NOMO-1 (cell line): ENCODE measurements at regions not wholly inside any gene's neighbourhood (a gene's known extent, or its start where the extent isn't known, plus 50 kb on each side); places are given as distances from the start of the nearest gene placed in this dataset.

Experiments used
- DNase-seq, 2 experiments: peaks; one replicate each; lab custom pipeline; 2025; ENCODE audit not compliant: unreplicated experiment in 2 of 2; lab: John Stamatoyannopoulos, UW

GRCh38 chr1:221940631-221941030 lies 198.7 kb upstream of the DUSP10 start:
- no peak for DNase-seq

DNA sequence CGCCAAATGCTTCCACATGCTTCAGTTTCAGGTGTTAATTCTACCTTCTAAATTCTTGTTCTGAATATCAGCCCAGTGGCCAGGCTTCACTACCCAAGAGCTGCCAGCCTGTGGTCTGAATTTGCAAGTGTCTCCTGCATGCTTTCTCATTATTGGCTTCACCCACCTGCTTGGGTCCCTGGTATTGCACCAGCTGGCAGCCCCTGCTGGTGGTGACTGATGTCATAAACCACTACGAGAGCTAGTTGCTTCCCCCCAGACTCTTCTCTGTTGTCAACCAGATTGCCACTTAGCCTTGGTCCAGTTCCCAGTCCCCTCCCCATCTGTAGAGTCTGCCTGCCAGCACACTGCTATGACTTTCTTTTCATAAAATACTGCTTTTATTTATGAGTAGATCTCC lies 197.7 kb upstream of the DUSP10 start:
- DNase-seq: no peak

- no peak for DNase-seq
Measured at GRCh38 chr1:221937155-221937953, 195.5 kb upstream of the DUSP10 start.

DNA sequence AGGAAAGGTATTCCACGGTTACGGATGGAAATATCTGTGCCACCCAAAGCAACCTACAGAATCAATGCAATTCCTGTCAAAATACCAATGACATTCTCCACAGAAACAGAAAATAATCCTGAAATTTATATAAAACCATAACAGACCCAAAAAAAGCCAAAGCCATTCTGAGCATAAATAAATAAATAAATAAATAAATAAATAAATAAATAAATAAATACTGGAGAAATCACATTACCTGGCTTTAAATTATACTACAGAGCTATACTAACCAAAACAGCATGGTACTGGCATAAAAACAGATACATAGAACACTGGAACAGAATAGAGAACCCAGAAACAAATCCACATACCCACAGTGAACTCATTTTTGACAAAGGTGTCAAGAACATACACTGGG lies 191.9 kb upstream of the DUSP10 start:
- no peak for DNase-seq

DNA sequence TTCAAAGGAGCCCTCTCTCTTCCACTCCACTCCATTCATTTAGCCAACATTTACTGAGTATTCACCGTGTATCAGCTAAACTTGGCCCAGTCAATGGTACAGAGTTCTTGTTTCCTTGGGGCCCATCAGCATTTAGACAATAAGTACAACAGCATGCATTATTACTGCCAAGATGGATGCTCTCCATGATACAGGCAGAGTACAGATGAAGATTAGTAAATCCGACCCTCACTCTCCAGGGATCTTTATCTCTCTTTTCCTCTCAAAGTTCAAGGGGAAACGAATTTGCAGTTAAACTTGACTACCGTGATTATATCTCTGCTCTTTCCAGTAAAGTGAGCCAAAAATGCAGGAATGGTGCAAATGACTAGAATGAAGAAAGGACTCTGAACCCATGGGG lies 184.6 kb upstream of the DUSP10 start:
- no peak for DNase-seq

DNA sequence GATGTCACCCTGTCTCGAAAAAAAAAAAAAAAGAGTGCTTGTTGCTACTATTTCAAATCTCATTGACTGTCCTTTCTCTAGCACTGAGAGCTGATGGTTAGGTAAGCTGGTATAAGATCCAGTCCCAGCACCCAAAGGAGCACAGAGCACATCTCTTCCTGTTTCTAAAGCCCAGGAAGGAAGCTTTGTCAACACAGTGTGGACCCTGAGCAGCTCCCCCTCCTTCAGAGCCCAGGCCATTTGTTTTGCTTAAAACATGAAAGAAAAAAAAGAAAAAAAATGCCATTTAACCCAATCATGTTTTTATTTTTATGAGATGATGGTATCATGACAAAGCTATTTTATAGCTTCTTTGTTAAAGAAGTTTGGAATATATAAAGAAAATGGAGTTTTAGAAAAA lies 184.1 kb upstream of the DUSP10 start:
- DNase-seq: no peak

- no peak for DNase-seq
Measured at GRCh38 chr1:221923929-221924598, 182.2 kb upstream of the DUSP10 start.

GRCh38 chr1:221921936-221922335 lies 180.0 kb upstream of the DUSP10 start:
- no peak for DNase-seq

- no peak for DNase-seq
Measured at GRCh38 chr1:221919743-221920142, 177.9 kb upstream of the DUSP10 start.

DNA sequence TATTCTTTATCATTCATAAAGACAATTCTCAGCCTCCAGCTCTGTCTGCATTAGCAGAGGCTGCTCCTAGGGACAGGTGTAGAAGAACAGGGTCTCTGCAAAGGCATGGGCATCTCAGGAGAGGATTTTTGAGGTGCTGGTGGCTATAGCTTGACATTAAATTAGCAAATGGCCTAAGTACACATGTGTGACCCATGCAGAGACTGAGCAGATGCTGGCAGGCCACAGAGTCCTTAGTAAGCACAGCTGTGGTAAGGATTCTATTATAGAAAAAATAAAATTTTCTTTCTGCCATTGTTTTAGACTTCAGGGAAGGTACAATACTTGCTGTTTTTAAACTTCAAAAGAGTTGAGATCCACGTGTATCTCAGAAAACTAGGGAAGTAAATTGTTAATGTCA lies 177.5 kb upstream of the DUSP10 start:
- no peak for DNase-seq

DNA sequence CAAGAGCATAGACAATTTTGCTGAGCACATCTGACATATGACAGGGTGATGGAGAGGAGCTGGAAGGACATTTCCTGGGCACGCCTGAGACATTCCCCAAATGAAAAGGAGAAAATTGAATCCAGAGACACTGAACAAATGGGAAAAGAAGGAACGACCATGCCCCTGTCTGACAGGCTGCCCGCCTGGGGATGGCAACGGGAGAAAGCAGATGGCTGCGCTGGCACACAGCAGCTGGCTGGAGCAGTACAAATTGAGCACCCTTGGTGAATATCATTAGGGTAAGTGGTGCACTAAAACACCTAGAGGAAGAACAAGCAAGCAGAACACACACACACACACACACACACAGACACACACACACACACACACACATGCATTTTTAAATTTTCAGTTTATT lies 174.3 kb upstream of the DUSP10 start:
- no peak for DNase-seq

- no peak for DNase-seq
Measured at GRCh38 chr1:221915764-221916163, 173.9 kb upstream of the DUSP10 start.

DNA sequence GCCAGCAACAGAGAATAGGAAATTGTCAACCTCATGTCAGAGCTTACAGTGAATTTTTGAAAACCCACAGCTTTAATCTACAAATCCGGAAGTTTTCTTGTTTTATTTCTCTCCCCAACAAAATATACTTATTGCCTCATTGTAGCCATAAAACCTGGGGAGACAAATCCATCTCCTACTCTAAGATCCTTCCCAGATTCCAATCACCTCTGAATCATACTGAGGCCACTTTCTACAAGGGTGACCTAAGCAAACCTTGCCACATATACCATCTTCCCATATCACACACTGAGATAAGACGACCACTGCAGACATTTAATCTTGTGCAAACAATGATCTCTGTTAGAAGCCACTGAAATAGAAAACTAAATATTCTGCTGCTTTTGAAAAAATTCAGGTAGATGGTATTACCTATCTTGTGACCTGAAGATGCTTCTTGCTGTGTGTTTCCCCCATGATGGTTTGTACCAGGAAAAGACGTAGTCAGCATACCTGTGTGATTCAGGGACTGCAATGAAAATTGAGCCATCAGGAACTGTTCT lies 171.5 kb upstream of the DUSP10 start:
- DNase-seq: no peak

- no peak for DNase-seq
Measured at GRCh38 chr1:221912230-221912629, 170.3 kb upstream of the DUSP10 start.

DNA sequence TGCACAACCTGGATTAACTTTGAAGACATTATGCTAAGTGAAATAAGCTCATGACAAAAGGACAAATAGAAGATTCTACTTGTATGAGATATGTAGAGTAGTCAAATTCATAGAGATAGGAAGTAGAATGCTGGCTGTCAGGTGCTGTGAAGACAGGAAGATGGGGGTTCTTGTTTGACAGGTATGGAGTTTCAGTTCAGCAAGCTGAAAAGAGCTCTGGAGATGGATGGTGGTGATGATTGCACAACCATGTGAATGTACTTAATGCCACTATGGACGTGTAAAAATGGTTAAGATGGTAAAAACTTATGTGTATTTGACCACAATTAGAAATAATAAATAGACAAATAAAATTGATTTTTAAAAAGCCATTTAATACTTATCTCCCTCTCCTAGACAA lies 169.8 kb upstream of the DUSP10 start:
- DNase-seq: no peak

DNA sequence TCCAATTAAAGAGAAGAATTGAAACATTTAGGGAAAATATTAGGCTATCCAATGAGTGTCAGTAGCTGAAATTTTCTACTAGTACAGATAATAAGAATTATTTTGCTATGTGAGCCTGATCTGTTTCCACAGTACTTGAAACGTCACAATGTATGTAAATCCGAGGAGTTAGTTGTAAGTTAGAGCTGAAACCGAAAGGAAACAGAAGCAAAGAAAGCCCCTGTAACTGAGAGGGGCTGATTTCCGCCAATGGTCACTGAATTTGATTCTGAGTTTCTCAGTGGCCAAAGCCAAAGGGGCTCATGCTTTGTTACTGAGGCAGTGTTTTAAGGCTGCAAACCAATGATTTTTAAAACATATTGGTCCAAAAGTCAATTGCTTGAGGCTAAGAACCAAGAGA lies 168.3 kb upstream of the DUSP10 start:
- DNase-seq: no peak

DNA sequence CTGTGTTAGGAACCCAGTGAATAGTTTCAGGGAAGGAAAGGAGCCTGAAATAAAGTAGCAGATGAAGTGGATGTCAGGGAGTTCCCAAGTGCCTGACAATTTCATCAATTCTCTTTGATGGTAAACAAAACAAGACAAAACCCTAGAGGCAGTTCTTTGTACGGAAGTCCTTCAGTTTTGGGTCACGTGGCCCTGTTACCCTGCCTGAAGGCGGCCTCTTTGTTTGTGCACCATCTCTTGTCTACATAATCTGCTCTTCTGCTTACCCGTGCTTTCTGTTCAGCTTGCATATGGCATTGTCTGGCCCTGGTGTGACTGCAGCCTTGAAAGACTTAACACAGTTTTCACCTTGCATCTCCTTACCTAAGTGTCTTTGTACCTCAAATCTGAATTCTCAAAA lies 166.7 kb upstream of the DUSP10 start:
- DNase-seq: no peak

GRCh38 chr1:221907166-221907932 lies 165.5 kb upstream of the DUSP10 start:
- no peak for DNase-seq

DNA sequence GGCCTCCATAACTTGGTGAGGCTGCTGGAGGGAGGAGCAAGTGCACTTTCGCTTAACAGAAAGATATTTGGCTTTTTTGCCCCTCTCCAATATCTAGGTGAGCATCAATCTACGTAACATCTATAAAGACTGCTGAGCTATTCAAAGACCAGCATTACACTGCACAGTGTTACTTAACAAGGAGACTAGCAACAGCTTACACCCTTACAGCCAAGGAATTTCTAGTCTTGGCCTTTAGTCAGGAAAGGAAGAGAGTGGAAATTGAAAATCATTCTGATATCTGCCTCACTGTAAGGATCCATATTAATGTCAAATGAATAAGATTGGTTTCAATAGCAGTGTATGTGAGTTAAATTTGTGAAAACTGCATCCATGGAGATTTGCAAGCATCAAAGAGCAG lies 163.9 kb upstream of the DUSP10 start:
- no peak for DNase-seq

GRCh38 chr1:221904319-221904718 lies 162.4 kb upstream of the DUSP10 start:
- no peak for DNase-seq

DNA sequence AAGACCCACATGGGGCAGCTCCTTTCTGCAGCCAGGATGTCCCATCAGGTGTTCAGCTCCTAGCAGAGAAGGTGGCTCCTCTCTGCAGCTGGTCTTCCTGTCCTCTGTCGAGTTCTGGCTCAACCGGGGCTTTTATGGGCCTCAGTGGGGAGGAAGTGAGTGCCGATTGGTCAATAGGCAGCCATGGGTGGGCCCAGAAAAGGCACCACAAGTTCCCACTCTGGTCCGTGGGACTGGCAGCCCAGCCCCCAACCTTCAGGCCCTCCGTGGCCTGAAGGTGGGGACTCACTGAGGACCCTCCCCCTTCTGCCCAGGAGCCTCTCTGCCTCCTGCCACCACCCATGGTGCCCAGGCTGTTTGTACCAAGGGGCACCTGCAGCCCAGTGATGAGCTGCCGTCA lies 161.7 kb upstream of the DUSP10 start:
- DNase-seq: no peak
